Erythroblast (primary cell): ENCODE measurements at regions not wholly inside any gene's neighbourhood (a gene's known extent, or its start where the extent isn't known, plus 50 kb on each side); places are given as distances from the start of the nearest gene placed in this dataset.

ENCODE experiments used
- GATA1 ChIP-seq: IDR thresholded peaks from 2 replicates; pipeline ENCODE4 v1.6.1; 2011; ENCODE audit warnings: low read depth, mild to moderate bottlenecking, control low read depth, low read length, moderate library complexity
- POLR2A ChIP-seq: IDR thresholded peaks from 2 replicates; pipeline ENCODE4 v1.6.1; 2011; ENCODE audit warnings: mild to moderate bottlenecking, low read length

DNA sequence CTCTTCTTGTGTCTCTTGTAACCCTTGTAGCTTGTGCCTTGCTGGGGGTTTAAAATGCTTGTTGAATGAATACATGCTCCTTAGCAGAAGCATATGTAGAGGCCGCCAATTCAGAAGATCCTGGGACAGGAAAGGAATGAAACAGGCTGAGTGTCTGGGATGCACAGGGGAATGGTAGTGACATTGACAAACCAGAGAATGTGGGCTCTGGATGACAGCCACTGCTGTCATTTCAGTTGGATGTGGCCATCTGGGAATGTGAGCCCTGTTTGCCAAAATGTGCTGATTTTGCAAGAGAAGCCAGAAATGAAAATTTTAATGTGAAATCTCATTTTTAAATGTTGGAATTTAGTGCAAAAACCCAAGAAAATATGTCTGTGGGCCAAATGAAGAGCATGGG, 136.8 kb downstream of the DACT1 start:
- TF ChIP-seq POLR2A (no peak), GATA1 (no peak)
